CD4-positive, alpha-beta memory T cell (primary cell): ENCODE measurements at regions not wholly inside any gene's neighbourhood (a gene's known extent, or its start where the extent isn't known, plus 50 kb on each side); places are given as distances from the start of the nearest gene placed in this dataset.
"Not testable (repeated sequence)": the region's sequence is repeated elsewhere in the genome, so short reads cannot be mapped to it uniquely, and the experiment has no call there.

Experiments used
- CTCF ChIA-PET: fragments of 350-600 bp; sonication (Branson Sonifier 250); formaldehyde crosslinking; loops from one replicate; lab custom pipeline; 2021; ENCODE audit warnings: inconsistent platforms; ENCODE audit not compliant: partially characterized antibody; lab: Charles Lee
- POLR2A ChIA-PET: fragments of 350-600 bp; sonication (Branson Sonifier 250); formaldehyde crosslinking; loops from one replicate; lab custom pipeline; 2021; ENCODE audit not compliant: partially characterized antibody; lab: Charles Lee
- DNase-seq, 5 donors: peaks; one replicate each; pipeline versions ENCODE4 v3.0.0 to v3.0.0-alpha.2; 2020 to 2022; ENCODE audit warnings: mixed read lengths in 1 of 5
- H3K27ac ChIP-seq: one replicate; pipeline ENCODE4 v1.7.0; 2013; ENCODE audit warnings: low read depth, low read length
- H3K27me3 ChIP-seq: 2 replicates; pipeline ENCODE4 v1.7.0; 2013; ENCODE audit warnings: mild to moderate bottlenecking, low read length, moderate library complexity; ENCODE audit not compliant: insufficient read depth
- H3K36me3 ChIP-seq: 2 replicates; pipeline ENCODE4 v1.7.0; 2013; ENCODE audit warnings: mild to moderate bottlenecking, low read length, moderate library complexity; ENCODE audit not compliant: insufficient read depth
- H3K4me1 ChIP-seq: 2 replicates; pipeline ENCODE4 v1.7.0; 2013; ENCODE audit warnings: mild to moderate bottlenecking, low read length, moderate library complexity; ENCODE audit not compliant: insufficient read depth
- H3K4me3 ChIP-seq, 2 donors: one replicate each; pipeline ENCODE4 v1.7.0; 2013; ENCODE audit warnings: low read length in 2 of 2, mild to moderate bottlenecking in 1 of 2
- H3K9me3 ChIP-seq, 2 donors: one replicate each; pipeline ENCODE4 v1.7.0; 2013; ENCODE audit warnings: low read length in 2 of 2, control low read depth in 1 of 2; ENCODE audit not compliant: control insufficient read depth in 1 of 2
- H3K27ac Mint-ChIP-seq, 7 donors: one replicate each; pipeline ENCODE4 v1.8.0; 2020 to 2021; ENCODE audit warnings: mixed read lengths in 7 of 7, mild to moderate bottlenecking in 6 of 7, inconsistent platforms in 3 of 7, moderate library complexity in 3 of 7
- H3K27me3 Mint-ChIP-seq, 2 donors: one replicate each; pipeline ENCODE4 v1.8.0; 2020 to 2021; ENCODE audit warnings: mixed read lengths in 2 of 2
- H3K36me3 Mint-ChIP-seq, 2 donors: one replicate each; pipeline ENCODE4 v1.8.0; 2020 to 2021; ENCODE audit warnings: mixed read lengths in 2 of 2, inconsistent platforms in 1 of 2, mild to moderate bottlenecking in 1 of 2
- H3K4me1 Mint-ChIP-seq, 4 donors: one replicate each; pipeline ENCODE4 v1.8.0; 2020 to 2021; ENCODE audit warnings: mixed read lengths in 4 of 4, mild to moderate bottlenecking in 1 of 4
- H3K4me3 Mint-ChIP-seq, 8 donors: one replicate each; pipeline ENCODE4 v1.8.0; 2020 to 2021; ENCODE audit warnings: mixed read lengths in 8 of 8, mild to moderate bottlenecking in 7 of 8, moderate library complexity in 6 of 8, inconsistent platforms in 3 of 8
- H3K9me3 Mint-ChIP-seq, 8 donors: one replicate each; pipeline ENCODE4 v1.8.0; 2020 to 2021; ENCODE audit warnings: mixed read lengths in 8 of 8, mild to moderate bottlenecking in 5 of 8, inconsistent platforms in 3 of 8, moderate library complexity in 1 of 8
- intact Hi-C: fragments of 100-400 bp; cut with micrococcal nuclease; formaldehyde crosslinking; loops from one replicate; pipeline ENCODE4 v1.15.1; 2023

GRCh38 chr2:114118088-114118487 is 228.2 kb downstream of the ACTR3 start:
- peaks cover 11 to 17% of the 10 kb centered on the region in 2 donors for H3K27me3 Mint-ChIP-seq
- no peaks in the 10 kb centered on the region for H3K36me3 Mint-ChIP-seq
- H3K9me3 ChIP-seq: no peaks in the 10 kb centered on the region
- POLR2A ChIA-PET: no interaction called here
- intact Hi-C loops: no loop called here
- H3K27ac Mint-ChIP-seq: no peak overlapping the region
- H3K36me3 ChIP-seq: no peaks in the 10 kb centered on the region
- H3K4me1 ChIP-seq: no peaks in the 10 kb centered on the region
- H3K27ac ChIP-seq: no peak overlapping the region
- no peak overlapping the region for H3K4me3 ChIP-seq
- H3K27me3 ChIP-seq: peaks cover 5% of the 10 kb centered on the region
- CTCF ChIA-PET: no interaction called here
- peaks cover 0 to 2% (median 0%) of the 10 kb centered on the region in 8 donors for H3K9me3 Mint-ChIP-seq
- no peak for DNase-seq
- H3K4me1 Mint-ChIP-seq: no peaks in the 10 kb centered on the region
- no peak overlapping the region for H3K4me3 Mint-ChIP-seq

- ChIA-PET CTCF (no interaction called here), POLR2A (no interaction called here)
- Histone ChIP-seq H3K4me1 (no peaks in the 10 kb centered on the region), H3K4me3 (no peak overlapping the region), H3K27ac (no peak overlapping the region), H3K36me3 (no peaks in the 10 kb centered on the region), H3K27me3 (no peaks in the 10 kb centered on the region), H3K9me3 (no peaks in the 10 kb centered on the region)
- peaks cover 0 to 3% (median 0%) of the 10 kb centered on the region in 8 donors for H3K9me3 Mint-ChIP-seq
- intact Hi-C loops: no loop called here
- no peak overlapping the region for H3K4me3 Mint-ChIP-seq
- H3K36me3 Mint-ChIP-seq: no peaks in the 10 kb centered on the region
- DNase-seq: no peak
- H3K27me3 Mint-ChIP-seq: peaks cover 5 to 20% of the 10 kb centered on the region in 2 donors
- H3K27ac Mint-ChIP-seq: no peak overlapping the region
- no peaks in the 10 kb centered on the region for H3K4me1 Mint-ChIP-seq
These were observed 230.0 kb downstream of the ACTR3 start for GRCh38 chr2:114119862-114120261.

- Histone ChIP-seq H3K36me3 (no peaks in the 10 kb centered on the region), H3K4me3 (no peak overlapping the region), H3K27ac (no peak overlapping the region), H3K27me3 (no peaks in the 10 kb centered on the region), H3K9me3 (no peaks in the 10 kb centered on the region), H3K4me1 (no peaks in the 10 kb centered on the region)
- no peak overlapping the region for H3K4me3 Mint-ChIP-seq
- DNase-seq: no peak
- intact Hi-C loops: no loop called here
- H3K9me3 Mint-ChIP-seq: peaks cover 0 to 5% (median 0%) of the 10 kb centered on the region in 8 donors
- ChIA-PET POLR2A (no interaction called here), CTCF (no interaction called here)
- H3K27ac Mint-ChIP-seq: no peak overlapping the region
- H3K36me3 Mint-ChIP-seq: no peaks in the 10 kb centered on the region
- no peaks in the 10 kb centered on the region for H3K4me1 Mint-ChIP-seq
- H3K27me3 Mint-ChIP-seq: peaks cover 7 to 19% of the 10 kb centered on the region in 2 donors
These were observed 233.0 kb downstream of the ACTR3 start for GRCh38 chr2:114122930-114123329.

- Histone ChIP-seq H3K27ac (no peak overlapping the region), H3K36me3 (no peaks in the 10 kb centered on the region), H3K9me3 (no peaks in the 10 kb centered on the region), H3K4me3 (no peak overlapping the region), H3K27me3 (no peaks in the 10 kb centered on the region), H3K4me1 (no peaks in the 10 kb centered on the region)
- DNase-seq: no peak
- ChIA-PET POLR2A (no interaction called here), CTCF (no interaction called here)
- intact Hi-C loops: no loop called here
- Mint-ChIP-seq H3K36me3 (no peaks in the 10 kb centered on the region), H3K27ac (no peak overlapping the region), H3K27me3 (peaks cover 9 to 19% of the 10 kb centered on the region in 2 donors), H3K4me1 (no peaks in the 10 kb centered on the region), H3K4me3 (no peak overlapping the region), H3K9me3 (peaks cover 0 to 5% (median 0%) of the 10 kb centered on the region in 8 donors)
These were observed 234.0 kb downstream of the ACTR3 start for GRCh38 chr2:114123925-114124324.

- Histone ChIP-seq H3K9me3 (no peaks in the 10 kb centered on the region), H3K27me3 (no peaks in the 10 kb centered on the region), H3K4me3 (no peak overlapping the region), H3K27ac (no peak overlapping the region), H3K4me1 (no peaks in the 10 kb centered on the region), H3K36me3 (no peaks in the 10 kb centered on the region)
- no peak overlapping the region for H3K27ac Mint-ChIP-seq
- POLR2A ChIA-PET: no interaction called here
- CTCF ChIA-PET: no interaction called here
- H3K36me3 Mint-ChIP-seq: no peaks in the 10 kb centered on the region
- no peak for DNase-seq
- H3K4me3 Mint-ChIP-seq: no peak overlapping the region
- no peaks in the 10 kb centered on the region for H3K4me1 Mint-ChIP-seq
- peaks cover 16 to 17% of the 10 kb centered on the region in 2 donors for H3K27me3 Mint-ChIP-seq
- intact Hi-C loops: no loop called here
- peaks cover 0 to 6% (median 0%) of the 10 kb centered on the region in 8 donors for H3K9me3 Mint-ChIP-seq
These were observed 237.5 kb downstream of the ACTR3 start for GRCh38 chr2:114127372-114127771.

- H3K36me3 ChIP-seq: no peaks in the 10 kb centered on the region
- ChIA-PET POLR2A (no interaction called here), CTCF (no interaction called here)
- H3K36me3 Mint-ChIP-seq: no peaks in the 10 kb centered on the region
- no peaks in the 10 kb centered on the region for H3K9me3 ChIP-seq
- DNase-seq: no peak
- peaks cover 15 to 17% of the 10 kb centered on the region in 2 donors for H3K27me3 Mint-ChIP-seq
- no peaks in the 10 kb centered on the region for H3K4me1 Mint-ChIP-seq
- H3K4me1 ChIP-seq: no peaks in the 10 kb centered on the region
- H3K4me3 Mint-ChIP-seq: no peak overlapping the region
- no peak overlapping the region for H3K27ac Mint-ChIP-seq
- H3K9me3 Mint-ChIP-seq: peaks cover 0 to 4% (median 0%) of the 10 kb centered on the region in 8 donors
- intact Hi-C loops: no loop called here
- no peak overlapping the region for H3K4me3 ChIP-seq
- no peak overlapping the region for H3K27ac ChIP-seq
- no peaks in the 10 kb centered on the region for H3K27me3 ChIP-seq
These were observed 238.4 kb downstream of the ACTR3 start for GRCh38 chr2:114128263-114128662.

- Histone ChIP-seq H3K27ac (no peak overlapping the region), H3K27me3 (no peaks in the 10 kb centered on the region), H3K9me3 (no peaks in the 10 kb centered on the region), H3K4me1 (no peaks in the 10 kb centered on the region), H3K4me3 (no peak overlapping the region), H3K36me3 (no peaks in the 10 kb centered on the region)
- CTCF ChIA-PET: no interaction called here
- intact Hi-C loops: no loop called here
- Mint-ChIP-seq H3K9me3 (peaks cover 0 to 4% (median 0%) of the 10 kb centered on the region in 8 donors), H3K27me3 (peaks cover 11 to 17% of the 10 kb centered on the region in 2 donors), H3K27ac (no peak overlapping the region), H3K36me3 (no peaks in the 10 kb centered on the region), H3K4me1 (no peaks in the 10 kb centered on the region), H3K4me3 (no peak overlapping the region)
- DNase-seq: no peak
- POLR2A ChIA-PET: no interaction called here
These were observed 238.8 kb downstream of the ACTR3 start for GRCh38 chr2:114128725-114129124.

- intact Hi-C loops, H3K36me3 Mint-ChIP-seq, POLR2A ChIA-PET, H3K27ac Mint-ChIP-seq, H3K27ac ChIP-seq, CTCF ChIA-PET, H3K27me3 ChIP-seq, DNase-seq, H3K9me3 ChIP-seq, H3K36me3 ChIP-seq, H3K4me1 Mint-ChIP-seq, H3K4me3 ChIP-seq, H3K9me3 Mint-ChIP-seq, H3K4me1 ChIP-seq, H3K4me3 Mint-ChIP-seq: not testable (repeated sequence)
- peaks cover 9 to 12% of the 10 kb centered on the region in 2 donors for H3K27me3 Mint-ChIP-seq
These were observed 242.2 kb downstream of the ACTR3 start for GRCh38 chr2:114132050-114132449.
